PC-9 (cell line): ENCODE measurements at regions not wholly inside any gene's neighbourhood (a gene's known extent, or its start where the extent isn't known, plus 50 kb on each side); places are given as distances from the start of the nearest gene placed in this dataset.

ENCODE experiments used
- BruUV-seq: library from RNA; stranded (reverse); fragments of 400-500 nt; replicated peaks from 2 replicates; lab custom pipeline; 2021; lab: Mats Ljungman, UMichigan
- CTCF ChIA-PET: fragments of 300-600 bp; sonication (Branson Sonifier 250); formaldehyde crosslinking; loops from one replicate; lab custom pipeline; 2022; ENCODE audit warnings: antibody characterized with exemption; lab: Charles Lee
- POLR2A ChIA-PET: fragments of 300-600 bp; sonication (Branson Sonifier 250); formaldehyde crosslinking; loops from one replicate; lab custom pipeline; 2022; ENCODE audit warnings: antibody characterized with exemption; ENCODE audit not compliant: unreplicated experiment; lab: Charles Lee
- DNase-seq, 2 experiments: peaks; one replicate each; pipeline versions ENCODE4 v3.0.0 to v3.0.0-alpha.2; 2015 to 2022; ENCODE audit warnings: mixed read lengths in 1 of 2
- H2AFZ ChIP-seq: fragments of 200-600 bp; sonication (generic); 2 replicates; pipeline ENCODE4 v1.8.1; 2017; ENCODE audit warnings: antibody characterized with exemption
- H3F3A ChIP-seq: fragments of 200-600 bp; sonication (generic); 2 replicates; pipeline ENCODE4 v1.8.1; 2017; ENCODE audit warnings: antibody characterized with exemption, mild to moderate bottlenecking, low read depth; ENCODE audit not compliant: insufficient read depth
- H3K27ac ChIP-seq: fragments of 200-600 bp; sonication (generic); 2 replicates; pipeline ENCODE4 v1.6.1; 2016; ENCODE audit warnings: mixed run types
- H3K27me3 ChIP-seq: fragments of 200-600 bp; sonication (generic); 2 replicates; pipeline ENCODE4 v1.6.1; 2016; ENCODE audit warnings: low read depth, mixed run types; ENCODE audit not compliant: insufficient read depth
- H3K36me3 ChIP-seq: fragments of 200-600 bp; sonication (generic); 2 replicates; pipeline ENCODE4 v1.6.1; 2016; ENCODE audit warnings: low read depth, mixed run types
- H3K4me1 ChIP-seq: fragments of 200-600 bp; sonication (generic); replicated peaks from 2 replicates; pipeline ENCODE4 v1.6.1; 2016; ENCODE audit warnings: mixed run types; ENCODE audit not compliant: insufficient read depth
- H3K4me2 ChIP-seq: fragments of 200-600 bp; sonication (generic); 2 replicates; pipeline ENCODE4 v1.6.1; 2017; ENCODE audit warnings: mixed run types
- H3K4me3 ChIP-seq: fragments of 200-600 bp; sonication (generic); 2 replicates; pipeline ENCODE4 v1.6.1; 2016; ENCODE audit warnings: mixed run types
- H3K79me2 ChIP-seq: fragments of 200-600 bp; sonication (generic); 2 replicates; pipeline ENCODE4 v1.6.1; 2017; ENCODE audit warnings: low read depth, mixed run types
- H3K9me2 ChIP-seq: fragments of 200-600 bp; sonication (generic); 2 replicates; pipeline ENCODE4 v1.8.1; 2017; ENCODE audit warnings: mild to moderate bottlenecking; ENCODE audit not compliant: insufficient read depth
- H3K9me3 ChIP-seq: fragments of 200-600 bp; sonication (generic); 2 replicates; pipeline ENCODE4 v1.8.1; 2016; ENCODE audit warnings: low read depth; ENCODE audit not compliant: insufficient read depth
- H4K20me1 ChIP-seq: fragments of 200-600 bp; sonication (generic); 2 replicates; pipeline ENCODE4 v1.8.1; 2017; ENCODE audit not compliant: insufficient read depth
- EZH2 ChIP-seq: fragments of 200-600 bp; sonication (generic); IDR thresholded peaks from 2 replicates; pipeline ENCODE4 v1.8.0; 2017; ENCODE audit warnings: antibody characterized with exemption, low read depth
- intact Hi-C: fragments of 100-400 bp; cut with micrococcal nuclease; formaldehyde crosslinking; loops from one replicate; pipeline ENCODE4 v1.10.0; 2022; ENCODE audit not compliant: unreplicated experiment
- TF ChIP-seq, protein P1 (sequence below): fragments of 200-600 bp; sonication (generic); conservative IDR thresholded peaks from 2 replicates; pipeline ENCODE4 v1.6.1; 2017; ENCODE audit warnings: mixed run types, antibody characterized with exemption, mild to moderate bottlenecking, moderate library complexity

DNA sequence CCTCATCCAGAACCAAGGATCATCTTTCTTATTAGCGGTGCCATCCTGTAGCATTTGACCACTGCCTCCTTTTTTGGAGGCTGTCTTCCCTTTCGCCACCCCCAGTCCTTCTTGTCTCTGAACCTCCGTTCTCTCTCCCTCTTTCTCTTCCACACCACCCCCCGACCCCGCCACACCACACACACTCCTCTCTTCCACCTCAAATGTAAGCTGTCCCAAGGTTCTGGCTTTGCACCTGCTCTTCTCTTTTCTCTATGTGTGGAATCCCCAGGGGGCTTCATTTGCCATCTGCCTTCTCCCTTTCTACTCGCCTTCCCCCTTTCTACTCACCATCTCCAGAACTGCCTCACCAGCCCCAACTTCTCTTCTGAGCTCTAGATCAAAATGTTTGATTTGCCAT, 111.3 kb upstream of the CDYL start:
- Histone ChIP-seq H4K20me1 (no peaks in the 10 kb centered on the region), H3K27ac (no peak overlapping the region), H3K4me3 (no peak overlapping the region), H3F3A (no peaks in the 10 kb centered on the region), H2AFZ (no peak overlapping the region), H3K4me2 (no peak overlapping the region), H3K9me2 (no peaks in the 10 kb centered on the region), H3K36me3 (no peaks in the 10 kb centered on the region), H3K9me3 (no peaks in the 10 kb centered on the region), H3K27me3 (no peaks in the 10 kb centered on the region), H3K79me2 (no peaks in the 10 kb centered on the region), H3K4me1 (no peaks in the 10 kb centered on the region)
- CTCF ChIA-PET, result no interaction called here
- DNase-seq, result no peak
- TF ChIP-seq, protein P1, sequence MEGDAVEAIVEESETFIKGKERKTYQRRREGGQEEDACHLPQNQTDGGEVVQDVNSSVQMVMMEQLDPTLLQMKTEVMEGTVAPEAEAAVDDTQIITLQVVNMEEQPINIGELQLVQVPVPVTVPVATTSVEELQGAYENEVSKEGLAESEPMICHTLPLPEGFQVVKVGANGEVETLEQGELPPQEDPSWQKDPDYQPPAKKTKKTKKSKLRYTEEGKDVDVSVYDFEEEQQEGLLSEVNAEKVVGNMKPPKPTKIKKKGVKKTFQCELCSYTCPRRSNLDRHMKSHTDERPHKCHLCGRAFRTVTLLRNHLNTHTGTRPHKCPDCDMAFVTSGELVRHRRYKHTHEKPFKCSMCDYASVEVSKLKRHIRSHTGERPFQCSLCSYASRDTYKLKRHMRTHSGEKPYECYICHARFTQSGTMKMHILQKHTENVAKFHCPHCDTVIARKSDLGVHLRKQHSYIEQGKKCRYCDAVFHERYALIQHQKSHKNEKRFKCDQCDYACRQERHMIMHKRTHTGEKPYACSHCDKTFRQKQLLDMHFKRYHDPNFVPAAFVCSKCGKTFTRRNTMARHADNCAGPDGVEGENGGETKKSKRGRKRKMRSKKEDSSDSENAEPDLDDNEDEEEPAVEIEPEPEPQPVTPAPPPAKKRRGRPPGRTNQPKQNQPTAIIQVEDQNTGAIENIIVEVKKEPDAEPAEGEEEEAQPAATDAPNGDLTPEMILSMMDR, result no peak
- no peak for TF ChIP-seq EZH2
- intact Hi-C loops, result no loop called here
- BruUV-seq, result no TSS peak
- POLR2A ChIA-PET, result interaction anchor here (0.7 kb wide), 1 partner anchor 17 kb away, joined by 7 read pairs; no protein-coding TSS in a partner anchor

DNA sequence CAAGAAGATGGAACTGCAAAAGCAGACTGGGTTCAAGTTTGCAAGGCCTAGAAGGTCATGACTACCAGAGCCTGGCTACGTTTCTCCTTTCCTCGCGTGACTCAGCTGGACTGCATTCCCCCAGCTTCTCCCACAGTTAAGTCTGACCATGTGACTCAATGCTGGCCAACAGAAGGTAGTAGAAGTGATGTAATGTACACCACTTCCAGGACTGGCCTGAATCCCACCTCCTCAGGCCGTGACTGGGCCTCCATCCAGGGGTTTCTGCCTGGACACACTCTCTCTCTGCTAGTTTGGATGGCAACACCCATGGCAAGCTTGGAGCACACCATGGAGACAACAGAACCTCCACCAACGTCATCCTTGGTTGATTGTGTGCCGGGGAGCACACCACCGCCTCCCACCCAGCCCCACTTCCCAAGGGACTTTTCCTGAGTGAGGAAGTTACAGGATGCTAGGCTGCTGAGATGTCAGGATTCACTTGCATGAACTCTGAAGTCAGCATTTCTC, 112.0 kb upstream of the CDYL start:
- no peaks in the 10 kb centered on the region for H3K79me2 ChIP-seq
- no peaks in the 10 kb centered on the region for H3K9me3 ChIP-seq
- no peaks in the 10 kb centered on the region for H3K4me1 ChIP-seq
- no peaks in the 10 kb centered on the region for H3K27me3 ChIP-seq
- POLR2A ChIA-PET, result no interaction called here
- H4K20me1 ChIP-seq, result no peaks in the 10 kb centered on the region
- intact Hi-C loops, result no loop called here
- no peaks in the 10 kb centered on the region for H3K36me3 ChIP-seq
- no peak overlapping the region for H3K4me3 ChIP-seq
- H3K9me2 ChIP-seq, result no peaks in the 10 kb centered on the region
- no peaks in the 10 kb centered on the region for H3F3A ChIP-seq
- no peak overlapping the region for H2AFZ ChIP-seq
- no peak for TF ChIP-seq EZH2
- TF ChIP-seq, protein P1, result no peak
- no TSS peak for BruUV-seq
- no peak for DNase-seq
- CTCF ChIA-PET, result no interaction called here
- no peak overlapping the region for H3K4me2 ChIP-seq
- H3K27ac ChIP-seq, result no peak overlapping the region

DNA sequence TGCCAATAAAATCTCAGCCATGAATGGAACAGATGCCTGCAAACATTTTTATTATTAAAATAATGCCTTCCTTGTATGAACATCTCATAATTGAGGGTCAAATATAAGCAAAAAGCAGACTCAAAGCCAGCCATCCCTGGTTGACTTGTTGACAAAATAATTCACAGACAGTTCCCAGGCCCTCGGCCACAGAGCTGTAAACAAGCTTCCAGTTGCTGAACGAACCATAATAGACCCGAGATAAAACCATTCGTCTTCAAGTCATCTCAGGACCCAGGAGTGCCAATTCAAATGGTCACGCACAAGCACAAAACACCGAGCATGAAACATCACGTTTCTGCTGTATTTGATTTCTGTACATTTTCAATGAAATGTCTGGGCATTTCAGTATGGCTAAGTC, 113.3 kb upstream of the CDYL start:
- Histone ChIP-seq H3K79me2 (no peaks in the 10 kb centered on the region), H2AFZ (no peak overlapping the region), H3K27ac (no peak overlapping the region), H3K4me2 (no peak overlapping the region), H3F3A (no peaks in the 10 kb centered on the region), H3K9me3 (no peaks in the 10 kb centered on the region), H3K9me2 (no peaks in the 10 kb centered on the region), H3K27me3 (no peaks in the 10 kb centered on the region), H4K20me1 (no peaks in the 10 kb centered on the region), H3K36me3 (no peaks in the 10 kb centered on the region), H3K4me3 (no peak overlapping the region), H3K4me1 (no peaks in the 10 kb centered on the region)
- no peak for DNase-seq
- intact Hi-C loops, result no loop called here
- ChIA-PET POLR2A (no interaction called here), CTCF (no interaction called here)
- TF ChIP-seq, protein P1, result no peak
- no peak for TF ChIP-seq EZH2
- BruUV-seq, result no TSS peak
